ENCODE measurements at regions not wholly inside any gene's neighbourhood (a gene's known extent, or its start where the extent isn't known, plus 50 kb on each side); places are given as distances from the start of the nearest gene placed in this dataset.

- no peaks in the 10 kb centered on the region for H3K36me3 ChIP-seq (ENCODE audit: control insufficient read depth in 2 of 2, extremely low read depth in 1 of 2, insufficient read depth in 1 of 2, low read length in 1 of 2)
- no peaks in the 10 kb centered on the region for H3K9me3 ChIP-seq
- ChIA-PET CTCF (no interaction called here), POLR2A (no interaction called here)
- no peaks in the 10 kb centered on the region for H3K4me1 ChIP-seq (ENCODE audit: control insufficient read depth in 1 of 2, extremely low read depth in 1 of 2, insufficient read depth in 2 of 2, low read length in 2 of 2)
- no peak overlapping the region for H3K4me3 ChIP-seq (ENCODE audit: control insufficient read depth in 1 of 2, extremely low read depth in 1 of 2, low read length in 1 of 2)
- DNase-seq (no peak), ATAC-seq (replicated peaks in 1 of 4) (no peak)
- H3K4me1 Mint-ChIP-seq = no peaks in the 10 kb centered on the region
- no peaks in the 10 kb centered on the region for H3K27me3 ChIP-seq (replicated peaks in 1 of 2; ENCODE audit: control insufficient read depth in 2 of 2, extremely low read depth in 1 of 2, insufficient read depth in 2 of 2, low read length in 1 of 2)
- WGBS (ENCODE audit: insufficient coverage) = 93% methylated on average over 5 of the region's 23 CpGs
- H3K27ac Mint-ChIP-seq = no peak overlapping the region
- H3K27ac ChIP-seq (ENCODE audit: low read length) = no peak overlapping the region
- H3K4me3 Mint-ChIP-seq = no peak overlapping the region
- peaks cover 5 to 14% (median 9%) of the 10 kb centered on the region in 3 donors for H3K9me3 Mint-ChIP-seq
- no peaks in the 10 kb centered on the region for H3K27me3 Mint-ChIP-seq
- H3K36me3 Mint-ChIP-seq = no peaks in the 10 kb centered on the region
Observed at GRCh38 chr6:23855497-23856116, 270.4 kb upstream of the NRSN1 start.

GRCh38 chr6:23870496-23870895, 255.5 kb upstream of the NRSN1 start:
- Histone ChIP-seq H3K4me3 (ENCODE audit: control insufficient read depth in 1 of 2, extremely low read depth in 1 of 2, low read length in 1 of 2) (no peak overlapping the region), H3K27ac (ENCODE audit: low read length) (no peak overlapping the region), H3K4me1 (ENCODE audit: control insufficient read depth in 1 of 2, extremely low read depth in 1 of 2, insufficient read depth in 2 of 2, low read length in 2 of 2) (no peaks in the 10 kb centered on the region), H3K36me3 (ENCODE audit: control insufficient read depth in 2 of 2, extremely low read depth in 1 of 2, insufficient read depth in 1 of 2, low read length in 1 of 2) (no peaks in the 10 kb centered on the region), H3K9me3 (no peaks in the 10 kb centered on the region), H3K27me3 (replicated peaks in 1 of 2; ENCODE audit: control insufficient read depth in 2 of 2, extremely low read depth in 1 of 2, insufficient read depth in 2 of 2, low read length in 1 of 2) (no peaks in the 10 kb centered on the region)
- ATAC-seq (replicated peaks in 1 of 4) = no peak
- POLR2A ChIA-PET = no interaction called here
- DNase-seq = no peak
- Mint-ChIP-seq H3K4me3 (no peak overlapping the region), H3K9me3 (no peaks in the 10 kb centered on the region), H3K27ac (no peak overlapping the region), H3K36me3 (no peaks in the 10 kb centered on the region), H3K27me3 (no peaks in the 10 kb centered on the region), H3K4me1 (no peaks in the 10 kb centered on the region)
- CTCF ChIA-PET = no interaction called here

GRCh38 chr6:23873161-23873560, 252.9 kb upstream of the NRSN1 start:
- Mint-ChIP-seq H3K27me3 (no peaks in the 10 kb centered on the region), H3K4me3 (no peak overlapping the region), H3K9me3 (no peaks in the 10 kb centered on the region), H3K36me3 (no peaks in the 10 kb centered on the region), H3K4me1 (no peaks in the 10 kb centered on the region), H3K27ac (no peak overlapping the region)
- no peaks in the 10 kb centered on the region for H3K36me3 ChIP-seq (ENCODE audit: control insufficient read depth in 2 of 2, extremely low read depth in 1 of 2, insufficient read depth in 1 of 2, low read length in 1 of 2)
- WGBS (ENCODE audit: insufficient coverage) = 80% methylated on average over 1 of the region's 1 CpG
- H3K4me1 ChIP-seq (ENCODE audit: control insufficient read depth in 1 of 2, extremely low read depth in 1 of 2, insufficient read depth in 2 of 2, low read length in 2 of 2) = no peaks in the 10 kb centered on the region
- ATAC-seq (replicated peaks in 1 of 4) = no peak
- POLR2A ChIA-PET = no interaction called here
- CTCF ChIA-PET = no interaction called here
- H3K9me3 ChIP-seq = no peaks in the 10 kb centered on the region
- DNase-seq = no peak
- H3K27me3 ChIP-seq (replicated peaks in 1 of 2; ENCODE audit: control insufficient read depth in 2 of 2, extremely low read depth in 1 of 2, insufficient read depth in 2 of 2, low read length in 1 of 2) = no peaks in the 10 kb centered on the region
- no peak overlapping the region for H3K4me3 ChIP-seq (ENCODE audit: control insufficient read depth in 1 of 2, extremely low read depth in 1 of 2, low read length in 1 of 2)
- no peak overlapping the region for H3K27ac ChIP-seq (ENCODE audit: low read length)

GRCh38 chr6:23875006-23875405, 251.0 kb upstream of the NRSN1 start:
- no peaks in the 10 kb centered on the region for H3K27me3 ChIP-seq (replicated peaks in 1 of 2; ENCODE audit: control insufficient read depth in 2 of 2, extremely low read depth in 1 of 2, insufficient read depth in 2 of 2, low read length in 1 of 2)
- DNase-seq = no peak
- ATAC-seq (replicated peaks in 1 of 4) = no peak
- Mint-ChIP-seq H3K27me3 (no peaks in the 10 kb centered on the region), H3K27ac (no peak overlapping the region), H3K36me3 (no peaks in the 10 kb centered on the region), H3K9me3 (no peaks in the 10 kb centered on the region), H3K4me1 (no peaks in the 10 kb centered on the region), H3K4me3 (no peak overlapping the region)
- H3K9me3 ChIP-seq = no peaks in the 10 kb centered on the region
- WGBS (ENCODE audit: insufficient coverage) = no CpG with 5 or more reads among the region's 1 CpG
- no peak overlapping the region for H3K27ac ChIP-seq (ENCODE audit: low read length)
- ChIA-PET CTCF (no interaction called here), POLR2A (no interaction called here)
- no peaks in the 10 kb centered on the region for H3K36me3 ChIP-seq (ENCODE audit: control insufficient read depth in 2 of 2, extremely low read depth in 1 of 2, insufficient read depth in 1 of 2, low read length in 1 of 2)
- H3K4me3 ChIP-seq (ENCODE audit: control insufficient read depth in 1 of 2, extremely low read depth in 1 of 2, low read length in 1 of 2) = no peak overlapping the region
- no peaks in the 10 kb centered on the region for H3K4me1 ChIP-seq (ENCODE audit: control insufficient read depth in 1 of 2, extremely low read depth in 1 of 2, insufficient read depth in 2 of 2, low read length in 2 of 2)

GRCh38 chr6:23879816-23880215, 246.2 kb upstream of the NRSN1 start:
- no CpG with 5 or more reads among the region's 3 CpGs for WGBS (ENCODE audit: insufficient coverage)
- no peaks in the 10 kb centered on the region for H3K36me3 Mint-ChIP-seq
- H3K27ac Mint-ChIP-seq = no peak overlapping the region
- no peak overlapping the region for H3K4me3 ChIP-seq (ENCODE audit: control insufficient read depth in 1 of 2, extremely low read depth in 1 of 2, low read length in 1 of 2)
- CTCF ChIA-PET = no interaction called here
- H3K9me3 Mint-ChIP-seq = peaks cover 0 to 2% (median 0%) of the 10 kb centered on the region in 3 donors
- no peaks in the 10 kb centered on the region for H3K27me3 Mint-ChIP-seq
- POLR2A ChIA-PET = no interaction called here
- no peak overlapping the region for H3K4me3 Mint-ChIP-seq
- H3K27me3 ChIP-seq (replicated peaks in 1 of 2; ENCODE audit: control insufficient read depth in 2 of 2, extremely low read depth in 1 of 2, insufficient read depth in 2 of 2, low read length in 1 of 2) = no peaks in the 10 kb centered on the region
- no peaks in the 10 kb centered on the region for H3K9me3 ChIP-seq
- ATAC-seq (replicated peaks in 1 of 4) (no peak), DNase-seq (no peak)
- H3K27ac ChIP-seq (ENCODE audit: low read length) = no peak overlapping the region
- H3K36me3 ChIP-seq (ENCODE audit: control insufficient read depth in 2 of 2, extremely low read depth in 1 of 2, insufficient read depth in 1 of 2, low read length in 1 of 2) = no peaks in the 10 kb centered on the region
- H3K4me1 Mint-ChIP-seq = no peaks in the 10 kb centered on the region
- H3K4me1 ChIP-seq (ENCODE audit: control insufficient read depth in 1 of 2, extremely low read depth in 1 of 2, insufficient read depth in 2 of 2, low read length in 2 of 2) = no peaks in the 10 kb centered on the region

GRCh38 chr6:23890543-23891227, 235.3 kb upstream of the NRSN1 start:
- DNase-seq (no peak), ATAC-seq (replicated peaks in 1 of 4) (no peak)
- no peaks in the 10 kb centered on the region for H3K9me3 ChIP-seq
- Mint-ChIP-seq H3K36me3 (no peaks in the 10 kb centered on the region), H3K27me3 (no peaks in the 10 kb centered on the region), H3K9me3 (peaks cover 0 to 12% (median 9%) of the 10 kb centered on the region in 3 donors), H3K4me3 (no peak overlapping the region), H3K4me1 (no peaks in the 10 kb centered on the region), H3K27ac (no peak overlapping the region)
- H3K4me3 ChIP-seq (ENCODE audit: control insufficient read depth in 1 of 2, extremely low read depth in 1 of 2, low read length in 1 of 2) = no peak overlapping the region
- no peak overlapping the region for H3K27ac ChIP-seq (ENCODE audit: low read length)
- no peaks in the 10 kb centered on the region for H3K36me3 ChIP-seq (ENCODE audit: control insufficient read depth in 2 of 2, extremely low read depth in 1 of 2, insufficient read depth in 1 of 2, low read length in 1 of 2)
- H3K4me1 ChIP-seq (ENCODE audit: control insufficient read depth in 1 of 2, extremely low read depth in 1 of 2, insufficient read depth in 2 of 2, low read length in 2 of 2) = no peaks in the 10 kb centered on the region
- H3K27me3 ChIP-seq (replicated peaks in 1 of 2; ENCODE audit: control insufficient read depth in 2 of 2, extremely low read depth in 1 of 2, insufficient read depth in 2 of 2, low read length in 1 of 2) = no peaks in the 10 kb centered on the region
- WGBS (ENCODE audit: insufficient coverage) = no CpG with 5 or more reads among the region's 3 CpGs
- POLR2A ChIA-PET = no interaction called here
- CTCF ChIA-PET = no interaction called here

Measured in T-cell (primary cell).